AG09309 (cell line): ENCODE measurements at regions not wholly inside any gene's neighbourhood (a gene's known extent, or its start where the extent isn't known, plus 50 kb on each side); places are given as distances from the start of the nearest gene placed in this dataset.

Experiments used
- DNase-seq: peaks from one replicate; pipeline ENCODE4 v3.0.0-alpha.2; 2010; ENCODE audit warnings: low read depth
- H3K4me3 ChIP-seq: 2 replicates; pipeline ENCODE4 v1.5.1; 2011; ENCODE audit warnings: mild to moderate bottlenecking, low read depth, low read length, moderate library complexity; ENCODE audit not compliant: control insufficient read depth
- CTCF ChIP-seq: IDR thresholded peaks from 2 replicates; pipeline ENCODE4 v1.5.1; 2011; ENCODE audit warnings: mild to moderate bottlenecking, low read depth, low read length, inconsistent platforms; ENCODE audit not compliant: insufficient read depth, control insufficient read depth; ENCODE audit errors: missing control alignments

GRCh38 chr5:125592856-125593255, 830.4 kb upstream of the GRAMD2B start:
- no peak for DNase-seq
- no peak overlapping the region for H3K4me3 ChIP-seq
- TF ChIP-seq CTCF: no peak

- no peak for TF ChIP-seq CTCF
- no peak overlapping the region for H3K4me3 ChIP-seq
- no peak for DNase-seq
These were observed 828.1 kb upstream of the GRAMD2B start for GRCh38 chr5:125595095-125595494.

GRCh38 chr5:125595845-125596244, 827.4 kb upstream of the GRAMD2B start:
- DNase-seq: no peak
- no peak overlapping the region for H3K4me3 ChIP-seq
- TF ChIP-seq CTCF: no peak

- H3K4me3 ChIP-seq: no peak overlapping the region
- no peak for DNase-seq
- no peak for TF ChIP-seq CTCF
These were observed 825.9 kb upstream of the GRAMD2B start for GRCh38 chr5:125597338-125597737.

GRCh38 chr5:125600559-125600958, 822.6 kb upstream of the GRAMD2B start:
- no peak for TF ChIP-seq CTCF
- H3K4me3 ChIP-seq: no peak overlapping the region
- DNase-seq: no peak

- TF ChIP-seq CTCF: no peak
- no peak for DNase-seq
- no peak overlapping the region for H3K4me3 ChIP-seq
These were observed 821.0 kb upstream of the GRAMD2B start for GRCh38 chr5:125602184-125602583.

GRCh38 chr5:125603321-125603720, 819.9 kb upstream of the GRAMD2B start:
- TF ChIP-seq CTCF: no peak
- DNase-seq: no peak
- no peak overlapping the region for H3K4me3 ChIP-seq
